NT2/D1 (cell line): ENCODE measurements at regions not wholly inside any gene's neighbourhood (a gene's known extent, or its start where the extent isn't known, plus 50 kb on each side); places are given as distances from the start of the nearest gene placed in this dataset.

Experiments used
- SUZ12 ChIP-seq: IDR thresholded peaks from 2 replicates; pipeline ENCODE4 v1.6.1; 2011; ENCODE audit not compliant: insufficient read length, insufficient read depth; ENCODE audit errors: extremely low read depth
- YY1 ChIP-seq: IDR thresholded peaks from 2 replicates; pipeline ENCODE4 v1.6.1; 2011; ENCODE audit not compliant: insufficient read length, insufficient read depth
- ZNF274 ChIP-seq: IDR thresholded peaks from 2 replicates; pipeline ENCODE4 v1.6.1; 2011; ENCODE audit warnings: mild to moderate bottlenecking, low read depth, low read length

- TF ChIP-seq YY1: no peak
- TF ChIP-seq SUZ12: no peak
- no peak for TF ChIP-seq ZNF274
Observed at GRCh38 chrX:35444671-35445355, 353.3 kb upstream of the MAGEB16 start.
